ENCODE measurements at regions not wholly inside any gene's neighbourhood (a gene's known extent, or its start where the extent isn't known, plus 50 kb on each side); places are given as distances from the start of the nearest gene placed in this dataset.
"Not testable (repeated sequence)": the region's sequence is repeated elsewhere in the genome, so short reads cannot be mapped to it uniquely, and the experiment has no call there.

DNA sequence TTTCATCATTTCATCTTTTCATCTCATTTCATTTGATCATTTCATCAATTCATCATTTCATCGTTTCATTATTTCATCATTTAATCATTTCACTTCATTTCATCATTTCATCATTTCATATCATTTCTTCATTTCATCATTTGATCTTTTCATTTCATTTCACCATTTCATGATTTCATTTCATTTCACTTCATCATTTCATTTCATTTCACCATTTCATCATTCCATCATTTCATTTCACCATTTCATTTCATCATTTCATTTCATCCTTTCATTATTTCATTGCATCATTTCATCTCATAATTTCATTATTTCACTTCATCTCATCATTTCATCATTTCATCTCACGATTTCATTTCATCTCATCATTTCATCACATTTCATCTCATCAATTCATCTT lies 127.8 kb downstream of the ANKRD30BL start:
- no peaks in the 10 kb centered on the region for H3K4me1 ChIP-seq
- FAIRE-seq (no peak), ATAC-seq (no peak), DNase-seq (ENCODE audit: low read depth in 1 of 2, low spot score in 1 of 2) (no peak)
- no peak overlapping the region for H3K4me3 ChIP-seq
- 2% methylated on average over 2 of the region's 2 CpGs for WGBS (ENCODE audit: missing lambda C conversion rate)
- no peak overlapping the region for H3K4me2 ChIP-seq
- TF ChIP-seq NFE2L2 (conservative IDR thresholded peaks at IDR 0.05; ENCODE audit: low read length) (no peak), RAD21 (conservative IDR thresholded peaks at IDR 0.05 in 1 of 2, IDR thresholded peaks at IDR 0.05 in 1 of 2) (no peak), CBX8 (IDR thresholded peaks at IDR 0.05) (no peak), EHF (CRISPR knock-in tag; IDR thresholded peaks at IDR 0.05) (no peak), ZNF302 (CRISPR knock-in tag; IDR thresholded peaks at IDR 0.05) (no peak), EHMT2 (IDR thresholded peaks at IDR 0.05; ENCODE audit: low read depth) (no peak), ZC3H11A (IDR thresholded peaks at IDR 0.05) (no peak), MAFK (IDR thresholded peaks at IDR 0.05; ENCODE audit: partially characterized antibody) (no peak), FOXS1 (CRISPR knock-in tag; IDR thresholded peaks at IDR 0.05) (no peak), EP300 (IDR thresholded peaks at IDR 0.05) (no peak), JUNB (IDR thresholded peaks at IDR 0.05) (no peak), CHD2 (IDR thresholded peaks at IDR 0.05; ENCODE audit: low read length, partially characterized antibody) (no peak), ESRRA (IDR thresholded peaks at IDR 0.05; ENCODE audit: borderline replicate concordance, low read length) (no peak), PHF8 (IDR thresholded peaks at IDR 0.05; ENCODE audit: borderline replicate concordance, low read depth) (no peak), RFX5 (IDR thresholded peaks at IDR 0.05) (no peak)
- TF ChIP-seq, protein P1, sequence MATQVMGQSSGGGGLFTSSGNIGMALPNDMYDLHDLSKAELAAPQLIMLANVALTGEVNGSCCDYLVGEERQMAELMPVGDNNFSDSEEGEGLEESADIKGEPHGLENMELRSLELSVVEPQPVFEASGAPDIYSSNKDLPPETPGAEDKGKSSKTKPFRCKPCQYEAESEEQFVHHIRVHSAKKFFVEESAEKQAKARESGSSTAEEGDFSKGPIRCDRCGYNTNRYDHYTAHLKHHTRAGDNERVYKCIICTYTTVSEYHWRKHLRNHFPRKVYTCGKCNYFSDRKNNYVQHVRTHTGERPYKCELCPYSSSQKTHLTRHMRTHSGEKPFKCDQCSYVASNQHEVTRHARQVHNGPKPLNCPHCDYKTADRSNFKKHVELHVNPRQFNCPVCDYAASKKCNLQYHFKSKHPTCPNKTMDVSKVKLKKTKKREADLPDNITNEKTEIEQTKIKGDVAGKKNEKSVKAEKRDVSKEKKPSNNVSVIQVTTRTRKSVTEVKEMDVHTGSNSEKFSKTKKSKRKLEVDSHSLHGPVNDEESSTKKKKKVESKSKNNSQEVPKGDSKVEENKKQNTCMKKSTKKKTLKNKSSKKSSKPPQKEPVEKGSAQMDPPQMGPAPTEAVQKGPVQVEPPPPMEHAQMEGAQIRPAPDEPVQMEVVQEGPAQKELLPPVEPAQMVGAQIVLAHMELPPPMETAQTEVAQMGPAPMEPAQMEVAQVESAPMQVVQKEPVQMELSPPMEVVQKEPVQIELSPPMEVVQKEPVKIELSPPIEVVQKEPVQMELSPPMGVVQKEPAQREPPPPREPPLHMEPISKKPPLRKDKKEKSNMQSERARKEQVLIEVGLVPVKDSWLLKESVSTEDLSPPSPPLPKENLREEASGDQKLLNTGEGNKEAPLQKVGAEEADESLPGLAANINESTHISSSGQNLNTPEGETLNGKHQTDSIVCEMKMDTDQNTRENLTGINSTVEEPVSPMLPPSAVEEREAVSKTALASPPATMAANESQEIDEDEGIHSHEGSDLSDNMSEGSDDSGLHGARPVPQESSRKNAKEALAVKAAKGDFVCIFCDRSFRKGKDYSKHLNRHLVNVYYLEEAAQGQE (IDR thresholded peaks at IDR 0.05): no peak
- TF ChIP-seq, protein P2, sequence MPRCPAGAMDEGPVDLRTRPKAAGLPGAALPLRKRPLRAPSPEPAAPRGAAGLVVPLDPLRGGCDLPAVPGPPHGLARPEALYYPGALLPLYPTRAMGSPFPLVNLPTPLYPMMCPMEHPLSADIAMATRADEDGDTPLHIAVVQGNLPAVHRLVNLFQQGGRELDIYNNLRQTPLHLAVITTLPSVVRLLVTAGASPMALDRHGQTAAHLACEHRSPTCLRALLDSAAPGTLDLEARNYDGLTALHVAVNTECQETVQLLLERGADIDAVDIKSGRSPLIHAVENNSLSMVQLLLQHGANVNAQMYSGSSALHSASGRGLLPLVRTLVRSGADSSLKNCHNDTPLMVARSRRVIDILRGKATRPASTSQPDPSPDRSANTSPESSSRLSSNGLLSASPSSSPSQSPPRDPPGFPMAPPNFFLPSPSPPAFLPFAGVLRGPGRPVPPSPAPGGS (IDR thresholded peaks at IDR 0.05): no peak
- TF ChIP-seq, protein P3, sequence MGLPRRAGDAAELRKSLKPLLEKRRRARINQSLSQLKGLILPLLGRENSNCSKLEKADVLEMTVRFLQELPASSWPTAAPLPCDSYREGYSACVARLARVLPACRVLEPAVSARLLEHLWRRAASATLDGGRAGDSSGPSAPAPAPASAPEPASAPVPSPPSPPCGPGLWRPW (IDR thresholded peaks at IDR 0.05): no peak
- ChIA-PET POLR2A (no interaction called here), CTCF (no interaction called here)
- no peaks in the 10 kb centered on the region for H3K9me3 ChIP-seq
- H3K27ac ChIP-seq: no peak overlapping the region

DNA sequence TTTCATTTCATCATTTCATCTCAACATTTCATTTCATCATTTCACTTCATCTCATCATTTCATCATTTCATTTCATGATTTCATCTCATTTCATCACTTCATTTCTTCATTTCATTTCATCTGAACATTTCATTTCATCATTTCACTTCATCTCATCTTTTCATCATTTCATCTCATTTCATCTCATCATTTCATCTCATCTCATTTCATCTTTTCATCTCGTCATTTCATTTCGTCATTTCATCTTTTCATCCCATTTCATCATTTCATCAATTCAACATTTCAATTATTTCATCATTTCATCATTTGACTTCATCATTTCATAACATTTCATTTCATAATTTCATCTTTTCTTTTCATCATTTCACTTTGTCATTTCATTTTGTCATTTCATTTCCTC lies 128.4 kb downstream of the ANKRD30BL start:
- Histone ChIP-seq H3K9me3 (no peaks in the 10 kb centered on the region), H3K4me2 (no peak overlapping the region), H3K4me1 (no peaks in the 10 kb centered on the region), H3K27ac (no peak overlapping the region), H3K4me3 (no peak overlapping the region)
- TF ChIP-seq RFX5 (IDR thresholded peaks at IDR 0.05) (no peak), SMC3 (IDR thresholded peaks at IDR 0.05) (no peak), KDM1A (IDR thresholded peaks at IDR 0.05; ENCODE audit: low read depth) (no peak), NR3C1 (IDR thresholded peaks at IDR 0.05) (no peak), EHMT2 (IDR thresholded peaks at IDR 0.05; ENCODE audit: low read depth) (no peak), POLR2A (IDR thresholded peaks at IDR 0.05; ENCODE audit: low read length) (no peak), HOXB5 (CRISPR knock-in tag; IDR thresholded peaks at IDR 0.05) (no peak), ZFP36 (IDR thresholded peaks at IDR 0.05; ENCODE audit: borderline replicate concordance, partially characterized antibody) (no peak), JUN (IDR thresholded peaks at IDR 0.05) (no peak)
- TF ChIP-seq, protein P4, sequence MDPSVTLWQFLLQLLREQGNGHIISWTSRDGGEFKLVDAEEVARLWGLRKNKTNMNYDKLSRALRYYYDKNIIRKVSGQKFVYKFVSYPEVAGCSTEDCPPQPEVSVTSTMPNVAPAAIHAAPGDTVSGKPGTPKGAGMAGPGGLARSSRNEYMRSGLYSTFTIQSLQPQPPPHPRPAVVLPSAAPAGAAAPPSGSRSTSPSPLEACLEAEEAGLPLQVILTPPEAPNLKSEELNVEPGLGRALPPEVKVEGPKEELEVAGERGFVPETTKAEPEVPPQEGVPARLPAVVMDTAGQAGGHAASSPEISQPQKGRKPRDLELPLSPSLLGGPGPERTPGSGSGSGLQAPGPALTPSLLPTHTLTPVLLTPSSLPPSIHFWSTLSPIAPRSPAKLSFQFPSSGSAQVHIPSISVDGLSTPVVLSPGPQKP (IDR thresholded peaks at IDR 0.05; ENCODE audit: low read depth, low read length): no peak
- POLR2A ChIA-PET: no interaction called here
- DNase-seq (ENCODE audit: low read depth in 1 of 2, low spot score in 1 of 2) (no peak), FAIRE-seq (no peak), ATAC-seq (no peak)
- WGBS (ENCODE audit: missing lambda C conversion rate): 0% methylated on average over 2 of the region's 2 CpGs
- CTCF ChIA-PET: no interaction called here

DNA sequence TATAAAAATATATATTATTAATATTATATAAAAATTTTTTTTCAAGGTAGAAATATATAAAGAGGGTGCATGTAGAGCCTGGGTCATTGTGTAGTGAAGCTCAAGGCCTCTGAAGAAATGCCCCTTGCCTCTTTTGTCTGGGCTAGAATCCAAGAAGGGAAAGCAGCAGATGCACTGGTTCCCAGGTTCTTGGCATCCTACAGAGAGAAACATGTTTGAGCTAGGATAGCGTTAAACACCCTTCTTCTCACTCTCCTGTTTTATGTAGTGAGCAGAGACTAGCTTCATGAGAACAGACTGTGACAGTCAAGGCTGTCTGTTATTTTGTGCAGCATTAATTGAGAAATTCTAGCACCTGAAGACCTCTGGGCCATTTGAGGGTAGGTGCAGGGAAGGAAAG lies 149.7 kb downstream of the ANKRD30BL start:
- POLR2A ChIA-PET; DNase-seq (ENCODE audit: low read depth in 1 of 2, low spot score in 1 of 2); FAIRE-seq; H3K27ac ChIP-seq; ATAC-seq; H3K4me3 ChIP-seq; H3K4me2 ChIP-seq; H3K4me1 ChIP-seq; CTCF ChIA-PET; H3K9me3 ChIP-seq: not testable (repeated sequence)
- WGBS (ENCODE audit: missing lambda C conversion rate): 11% methylated on average over 1 of the region's 1 CpG

Data from A549 (cell line).